Esophagus squamous epithelium (tissue), 5 donors: ENCODE measurements at regions not wholly inside any gene's neighbourhood (a gene's known extent, or its start where the extent isn't known, plus 50 kb on each side); places are given as distances from the start of the nearest gene placed in this dataset.

Experiments
- DNase-seq: peaks from one replicate; lab custom pipeline; 2025; lab: John Stamatoyannopoulos, UW
- H3K27ac ChIP-seq, 4 donors: fragments of 200-600 bp; sonication (generic); one replicate each; pipeline ENCODE4 v1.5.1; 2016 to 2019; ENCODE audit warnings: mild to moderate bottlenecking in 1 of 4
- H3K27me3 ChIP-seq, 4 donors: fragments of 200-600 bp; sonication (generic); 1 replicate in 3 of 4; 2 replicates in 1 of 4; pipeline versions ENCODE4 v1.5.1 to v1.6.0; 2017 to 2021; ENCODE audit warnings: antibody characterized with exemption in 1 of 4
- H3K36me3 ChIP-seq, 3 donors: fragments of 200-600 bp; sonication (generic); one replicate each; pipeline ENCODE4 v1.5.1; 2016 to 2019
- H3K4me1 ChIP-seq, 3 donors: fragments of 200-600 bp; sonication (generic); one replicate each; pipeline ENCODE4 v1.5.1; 2017 to 2019
- H3K4me3 ChIP-seq, 4 donors: fragments of 200-600 bp; sonication (generic); 1 replicate in 3 of 4; 2 replicates in 1 of 4; pipeline ENCODE4 v1.5.1; 2016 to 2019; ENCODE audit warnings: mild to moderate bottlenecking in 2 of 4, moderate library complexity in 1 of 4
- H3K9me3 ChIP-seq, 3 donors: fragments of 200-600 bp; sonication (generic); one replicate each; pipeline ENCODE4 v1.5.1; 2016 to 2019
- CTCF ChIP-seq, 6 experiments: fragments of 450-650 bp in 4 of 6; fragments of 200-600 bp in 2 of 6; sonication (generic) in 2 of 6; IDR thresholded peaks; one replicate each; pipeline ENCODE4 v1.5.1; 2016 to 2019; ENCODE audit warnings: antibody characterized with exemption in 6 of 6, mild to moderate bottlenecking in 4 of 6, moderate library complexity in 4 of 6
- POLR2A ChIP-seq, 4 donors: fragments of 450-650 bp; IDR thresholded peaks; one replicate each; pipeline ENCODE4 v1.6.1; 2017; ENCODE audit warnings: antibody characterized with exemption in 4 of 4, mild to moderate bottlenecking in 4 of 4, moderate library complexity in 3 of 4
- WGBS, 2 donors: methylation state at CpG; one replicate each; pipeline ENCODE4 v1.1.5; 2018; 5-methylcytosine and 5-hydroxymethylcytosine counted together
- intact Hi-C: fragments of 100-400 bp; cut with DNase I; formaldehyde crosslinking; loops from one replicate; pipeline ENCODE4 v1.15.0; 2022
- donor health status: DM: yes; HTN: yes; CAD: no.

- WGBS, 2 donors = 72 to 91% methylated on average over 2 of the region's 2 CpGs
- H3K27me3 ChIP-seq = no peaks in the 10 kb centered on the region
- no peak overlapping the region for H3K4me3 ChIP-seq
- no peak for DNase-seq
- H3K27ac ChIP-seq = no peak overlapping the region
- intact Hi-C loops = no loop called here
- no peaks in the 10 kb centered on the region for H3K36me3 ChIP-seq
- H3K9me3 ChIP-seq = no peaks in the 10 kb centered on the region
- TF ChIP-seq POLR2A (IDR thresholded peaks at IDR 0.05) (no peak), CTCF (IDR thresholded peaks at IDR 0.05) (no peak)
- H3K4me1 ChIP-seq = no peaks in the 10 kb centered on the region
Measured at GRCh38 chr7:9955138-9955537, 1018.5 kb upstream of the PHF14 start.

- no peaks in the 10 kb centered on the region for H3K4me1 ChIP-seq
- H3K27me3 ChIP-seq = no peaks in the 10 kb centered on the region
- H3K36me3 ChIP-seq = no peaks in the 10 kb centered on the region
- 77 to 86% methylated on average over 5 of the region's 5 CpGs for WGBS, 2 donors
- no peak overlapping the region for H3K4me3 ChIP-seq
- H3K27ac ChIP-seq = no peak overlapping the region
- H3K9me3 ChIP-seq = no peaks in the 10 kb centered on the region
- TF ChIP-seq CTCF (IDR thresholded peaks at IDR 0.05) (no peak), POLR2A (IDR thresholded peaks at IDR 0.05) (no peak)
- DNase-seq = no peak
- intact Hi-C loops = no loop called here
Measured at GRCh38 chr7:9958486-9958885, 1015.2 kb upstream of the PHF14 start.

GRCh38 chr7:9960460-9960859 is 1013.2 kb upstream of the PHF14 start:
- H3K4me1 ChIP-seq = no peaks in the 10 kb centered on the region
- H3K4me3 ChIP-seq = no peak overlapping the region
- DNase-seq = no peak
- TF ChIP-seq CTCF (IDR thresholded peaks at IDR 0.05) = no peak
- no peak for TF ChIP-seq POLR2A (IDR thresholded peaks at IDR 0.05)
- H3K9me3 ChIP-seq = no peaks in the 10 kb centered on the region
- no peak overlapping the region for H3K27ac ChIP-seq
- WGBS, 2 donors = 51 to 58% methylated on average over 3 of the region's 3 CpGs
- H3K36me3 ChIP-seq = no peaks in the 10 kb centered on the region
- intact Hi-C loops = no loop called here
- no peaks in the 10 kb centered on the region for H3K27me3 ChIP-seq

- Histone ChIP-seq H3K9me3 (no peaks in the 10 kb centered on the region), H3K4me1 (no peaks in the 10 kb centered on the region), H3K36me3 (no peaks in the 10 kb centered on the region), H3K4me3 (no peak overlapping the region), H3K27ac (no peak overlapping the region), H3K27me3 (no peaks in the 10 kb centered on the region)
- no peak for DNase-seq
- WGBS, 2 donors = 75% methylated on average over 5 of the region's 5 CpGs
- intact Hi-C loops = no loop called here
- TF ChIP-seq CTCF (IDR thresholded peaks at IDR 0.05) = no peak
- no peak for TF ChIP-seq POLR2A (IDR thresholded peaks at IDR 0.05)
Measured at GRCh38 chr7:9961161-9961922, 1012.3 kb upstream of the PHF14 start.

- 59 to 79% methylated on average over 4 of the region's 4 CpGs for WGBS, 2 donors
- TF ChIP-seq POLR2A (IDR thresholded peaks at IDR 0.05) = no peak
- no peak for TF ChIP-seq CTCF (IDR thresholded peaks at IDR 0.05)
- Histone ChIP-seq H3K27ac (no peak overlapping the region), H3K36me3 (no peaks in the 10 kb centered on the region), H3K4me3 (no peak overlapping the region), H3K4me1 (no peaks in the 10 kb centered on the region), H3K9me3 (no peaks in the 10 kb centered on the region), H3K27me3 (no peaks in the 10 kb centered on the region)
- intact Hi-C loops = no loop called here
- DNase-seq = no peak
Measured at GRCh38 chr7:9962742-9963141, 1010.9 kb upstream of the PHF14 start.
